NCI-H510A (cell line): ENCODE measurements at regions not wholly inside any gene's neighbourhood (a gene's known extent, or its start where the extent isn't known, plus 50 kb on each side); places are given as distances from the start of the nearest gene placed in this dataset.
"Not testable (repeated sequence)": the region's sequence is repeated elsewhere in the genome, so short reads cannot be mapped to it uniquely, and the experiment has no call there.

Source experiments
- DNase-seq: peaks from one replicate; lab custom pipeline; 2025; lab: John Stamatoyannopoulos, UW

DNA sequence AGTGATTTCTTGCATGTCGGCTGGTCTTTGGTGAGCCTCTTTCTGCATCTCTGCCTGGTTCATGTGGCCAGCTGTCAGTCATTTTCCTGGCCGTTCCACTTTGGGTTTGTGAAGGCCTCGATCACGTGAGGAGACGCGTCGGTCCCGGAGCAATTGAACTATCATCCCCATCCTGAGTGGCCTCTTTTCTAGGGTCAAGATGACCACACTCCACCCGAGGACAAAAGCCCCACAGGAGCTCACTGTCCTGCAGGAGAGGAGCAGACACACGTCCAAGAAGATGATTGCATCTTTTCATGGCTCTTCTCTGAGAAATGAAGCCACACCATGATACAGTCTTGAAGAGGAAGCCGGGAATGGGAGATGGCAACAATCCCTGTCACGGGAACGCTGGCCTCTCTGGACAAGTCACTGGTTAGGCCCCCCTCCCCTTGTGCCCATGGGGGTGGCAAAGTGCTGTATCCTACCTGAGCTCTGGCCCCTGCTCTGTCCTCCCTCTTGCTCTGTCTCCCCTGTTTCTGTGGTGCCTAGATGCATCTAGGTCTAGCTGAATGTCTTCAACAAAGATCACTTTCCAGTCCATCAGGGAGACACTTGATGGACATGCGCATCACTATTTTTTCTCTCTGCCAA is 291.4 kb upstream of the ZNF337 start:
- DNase-seq, result not testable (repeated sequence)

DNA sequence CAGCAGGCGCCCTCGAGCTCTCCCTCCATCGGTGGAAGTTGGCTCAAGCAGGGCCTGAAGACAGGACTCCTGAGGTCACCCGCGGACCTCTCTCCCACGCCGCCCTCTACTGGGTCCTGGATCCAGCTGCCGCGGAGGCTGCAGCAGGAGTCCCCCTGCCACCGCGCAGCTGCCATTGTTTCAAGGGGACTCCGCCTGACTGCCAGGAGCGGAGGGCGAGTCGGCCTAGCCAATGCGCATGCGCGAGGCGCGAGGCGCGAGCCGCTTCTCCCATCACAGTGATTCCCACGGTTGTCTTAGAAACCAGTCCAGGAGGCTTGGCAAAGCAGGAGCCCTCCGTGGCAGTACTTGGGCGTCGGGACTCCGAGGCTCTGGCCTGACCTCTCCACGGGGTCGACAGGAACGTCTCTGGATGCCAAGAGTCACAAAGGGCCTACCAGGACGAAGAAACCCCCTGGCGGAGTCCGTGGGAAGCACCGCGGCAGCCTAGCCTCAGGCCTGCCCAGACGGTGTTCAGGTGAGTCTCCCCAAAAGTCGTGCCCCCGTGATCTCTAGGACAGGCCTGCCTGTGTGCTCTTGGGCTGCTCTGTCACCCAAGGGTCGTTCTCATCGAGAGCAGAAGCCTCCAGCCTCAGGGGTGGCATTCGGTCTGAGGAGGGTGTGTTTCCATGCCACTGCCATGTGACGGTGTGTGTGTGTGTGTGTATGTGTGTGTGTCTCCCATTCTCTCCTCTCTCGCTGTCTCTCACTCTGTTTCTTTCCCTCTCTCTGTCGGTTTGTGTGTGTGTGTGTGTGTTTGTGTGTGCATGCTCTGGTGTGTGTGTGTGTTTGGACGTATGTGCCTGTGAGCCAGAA is 290.6 kb upstream of the ZNF337 start:
- DNase-seq, result no peak

DNA sequence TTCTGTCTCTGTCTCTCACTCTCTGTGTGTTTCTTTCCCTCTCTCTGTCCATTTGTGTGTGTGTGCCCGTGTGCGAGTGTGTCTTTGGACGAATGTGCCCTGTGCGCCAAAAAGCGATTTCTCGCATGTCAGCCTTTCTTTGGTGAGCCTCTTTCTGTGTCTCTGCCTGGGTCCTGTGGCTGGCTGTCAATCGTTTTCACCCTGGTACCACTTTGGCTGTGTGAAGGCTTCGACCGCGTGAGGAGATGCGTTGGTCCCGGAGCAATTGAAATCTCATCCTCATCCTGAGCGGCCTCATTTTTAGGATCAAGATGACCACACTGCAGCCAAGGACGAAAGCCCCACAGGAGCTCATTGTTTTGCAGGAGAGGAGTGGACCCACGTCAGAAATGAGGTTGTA is 288.9 kb upstream of the ZNF337 start:
- DNase-seq, result no peak

DNA sequence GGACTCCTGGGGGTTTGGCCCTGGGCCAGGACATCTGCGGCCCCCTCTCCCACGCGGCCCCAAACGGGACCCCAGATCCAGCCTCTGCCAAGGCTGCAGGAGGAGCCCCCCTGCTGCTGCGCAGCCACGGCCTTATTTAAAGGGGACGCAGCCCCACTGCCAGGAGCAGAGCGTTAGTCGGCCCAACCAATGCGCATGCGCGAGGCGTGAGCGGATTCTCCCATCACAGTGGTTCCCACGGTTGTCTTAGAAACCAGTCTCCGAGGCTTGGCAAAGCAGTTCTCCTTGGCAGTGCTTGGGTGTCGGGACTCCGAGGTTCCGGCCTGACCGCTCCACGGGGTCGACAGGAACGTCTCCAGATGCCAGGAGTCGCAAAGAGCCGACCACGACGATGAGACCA is 288.3 kb upstream of the ZNF337 start:
- DNase-seq, result no peak

DNA sequence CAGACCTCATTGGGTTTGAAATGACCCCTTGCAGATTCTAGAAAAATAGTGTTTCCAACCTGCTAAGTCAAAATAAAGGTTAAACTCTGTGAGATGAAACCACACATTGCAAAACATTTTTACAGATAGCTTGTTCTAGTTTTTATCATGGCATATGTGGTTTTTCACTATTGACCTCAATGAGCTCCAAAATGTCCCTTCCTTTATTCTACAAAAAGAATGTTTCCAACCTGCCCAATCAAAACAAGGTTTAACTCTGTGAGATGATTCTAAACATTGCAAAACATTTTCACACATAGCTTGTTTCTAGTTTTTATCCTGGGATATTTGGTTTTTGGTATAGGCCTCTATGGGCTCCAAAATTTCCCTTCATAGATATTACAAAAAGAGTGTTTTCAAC is 286.0 kb upstream of the ZNF337 start:
- not testable (repeated sequence) for DNase-seq

DNA sequence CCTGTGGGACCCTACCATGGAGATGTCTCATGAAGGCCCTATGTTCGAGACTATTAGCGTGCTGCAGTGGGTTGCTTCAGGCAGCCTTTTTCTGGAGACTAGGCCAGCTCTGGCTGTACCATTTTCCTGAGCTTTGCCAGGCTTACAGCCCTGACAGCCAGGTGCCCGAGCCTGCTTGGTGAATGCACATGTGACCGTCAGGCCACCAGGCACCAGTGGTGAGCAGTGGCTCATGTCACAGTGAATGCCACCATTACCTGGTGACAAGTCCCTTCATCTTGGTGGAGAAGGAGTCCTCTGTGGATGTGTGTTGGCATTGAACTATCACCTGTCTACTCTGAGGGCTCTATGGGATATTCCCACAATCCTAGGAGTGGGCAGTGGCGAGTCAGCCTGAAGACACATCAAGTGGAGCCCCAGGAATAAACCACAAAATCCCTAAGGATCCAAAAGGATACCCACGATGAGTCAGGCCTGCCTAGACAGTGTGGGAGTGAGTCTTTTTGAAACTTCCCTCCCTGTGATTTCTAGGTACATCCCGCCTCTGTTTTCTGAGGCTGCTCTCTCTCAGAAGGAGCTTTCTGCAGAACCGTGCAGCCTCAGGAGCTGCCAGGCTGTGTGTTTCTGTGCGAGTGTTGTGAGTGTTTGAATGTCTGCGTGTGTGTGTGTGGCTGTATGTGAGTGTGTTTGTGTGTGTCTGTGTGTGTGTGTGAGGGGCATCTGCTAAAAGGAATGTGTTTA is 282.0 kb upstream of the ZNF337 start:
- not testable (repeated sequence) for DNase-seq

DNA sequence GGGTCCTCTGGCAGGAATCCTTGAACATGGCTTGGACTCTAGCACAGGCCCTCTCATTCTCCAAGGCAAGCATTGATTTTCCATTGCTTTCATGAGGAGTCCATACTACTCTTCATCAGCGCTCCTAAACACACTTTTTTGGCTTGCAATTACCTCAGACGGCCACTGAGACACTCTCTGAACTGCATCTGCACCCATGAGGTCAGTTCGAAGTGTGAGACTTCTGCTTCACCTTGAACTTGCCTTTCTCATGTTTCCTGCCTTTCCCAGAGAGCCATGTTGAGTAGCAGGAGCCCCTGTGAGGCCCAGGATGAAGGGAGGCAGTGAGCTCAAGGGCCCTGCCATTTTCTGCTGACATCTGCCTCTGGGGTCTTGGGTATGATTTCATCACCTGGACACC is 279.2 kb upstream of the ZNF337 start:
- not testable (repeated sequence) for DNase-seq

DNA sequence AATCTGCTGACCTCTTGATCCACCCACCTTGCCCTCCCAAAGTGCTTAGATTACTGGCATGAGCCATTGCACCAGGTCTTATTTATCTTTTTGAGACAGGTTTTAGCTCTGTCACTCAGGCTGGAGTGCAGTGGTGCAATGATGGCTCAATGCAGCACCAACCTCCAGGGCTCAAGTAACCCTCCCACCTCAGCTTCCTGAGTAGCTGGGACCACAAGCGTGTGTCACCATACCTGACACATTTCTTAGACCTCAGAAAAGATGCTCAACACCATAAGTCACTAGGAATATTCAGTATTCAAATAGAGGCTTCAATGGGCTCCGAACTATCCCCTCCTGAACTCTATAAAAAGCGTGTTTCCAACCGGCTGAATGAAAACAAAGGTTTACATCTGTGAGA is 268.6 kb upstream of the ZNF337 start:
- not testable (repeated sequence) for DNase-seq

DNA sequence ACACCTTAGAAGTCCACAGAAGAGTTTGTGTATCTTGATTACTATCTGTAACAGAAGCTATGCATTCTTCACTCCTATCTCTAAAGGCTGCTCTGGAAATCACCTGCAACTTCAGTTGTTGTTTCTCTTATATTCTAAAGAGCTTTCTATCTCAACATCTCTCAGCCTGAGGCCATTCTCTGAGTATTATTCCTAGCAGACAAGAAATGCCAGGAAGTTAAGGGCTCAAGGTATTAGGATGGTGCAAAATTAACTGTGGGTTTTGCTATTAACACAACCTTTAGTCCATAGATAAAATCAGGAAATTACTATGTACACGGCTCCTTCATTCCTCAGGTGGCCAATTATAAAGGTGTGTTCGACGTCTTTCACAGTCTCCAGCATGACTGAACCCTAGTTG is 257.2 kb upstream of the ZNF337 start:
- DNase-seq, result not testable (repeated sequence)

DNA sequence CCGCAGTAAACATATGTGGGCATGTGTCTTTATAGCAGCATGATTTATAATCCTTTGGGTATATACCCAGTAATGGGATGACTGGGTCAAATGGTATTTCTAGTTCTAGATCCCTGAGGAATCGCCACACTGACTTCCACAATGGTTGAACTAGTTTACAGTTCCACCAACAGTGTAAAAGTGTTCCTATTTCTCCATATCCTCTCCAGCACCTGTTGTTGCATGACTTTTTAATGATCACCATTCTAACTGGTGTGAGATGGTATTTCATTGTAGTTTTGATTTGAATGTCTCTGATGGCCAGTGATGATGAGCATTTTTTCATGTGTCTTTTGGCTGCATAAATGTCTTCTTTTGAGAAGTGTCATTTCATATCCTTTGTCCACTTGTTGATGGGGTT is 238.6 kb upstream of the ZNF337 start:
- DNase-seq, result not testable (repeated sequence)

DNA sequence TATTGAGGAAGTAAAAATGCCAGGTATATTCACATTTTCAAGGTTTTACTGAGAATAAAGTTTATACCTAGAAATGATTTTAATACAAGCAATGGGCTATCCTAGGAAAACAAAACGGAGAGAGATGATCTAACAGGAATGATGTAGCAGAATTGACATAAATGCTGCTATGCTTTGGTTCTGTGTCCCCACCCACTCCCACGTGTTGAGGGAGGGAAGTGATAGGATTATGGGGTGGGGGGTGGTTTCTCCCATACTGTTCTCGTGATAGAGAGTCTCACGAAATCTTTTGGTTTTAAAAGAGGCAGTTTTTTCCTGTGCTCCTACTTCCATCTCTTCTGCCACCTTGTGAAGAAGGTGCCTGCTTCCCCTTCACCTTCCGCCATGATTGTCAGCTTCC is 236.2 kb upstream of the ZNF337 start:
- not testable (repeated sequence) for DNase-seq

DNA sequence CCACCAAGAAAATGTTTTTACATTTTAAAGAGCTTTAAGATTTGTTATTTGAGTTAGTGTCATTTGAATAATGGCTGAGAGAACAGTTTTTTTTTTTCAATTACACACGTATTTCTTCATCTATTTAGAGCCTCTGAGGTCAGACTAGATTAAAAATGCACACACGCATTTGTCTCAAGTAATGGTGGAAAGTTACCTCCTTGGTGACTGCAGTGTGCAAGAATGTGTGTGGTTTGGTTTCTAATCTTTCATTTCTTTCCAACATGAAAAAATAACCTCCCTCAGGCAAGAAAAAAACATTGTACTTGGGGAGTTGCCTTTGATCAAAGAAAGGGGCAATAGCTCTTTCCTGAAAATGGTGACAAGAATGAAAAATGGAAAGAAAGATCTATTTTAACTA is 235.5 kb upstream of the ZNF337 start:
- not testable (repeated sequence) for DNase-seq

DNA sequence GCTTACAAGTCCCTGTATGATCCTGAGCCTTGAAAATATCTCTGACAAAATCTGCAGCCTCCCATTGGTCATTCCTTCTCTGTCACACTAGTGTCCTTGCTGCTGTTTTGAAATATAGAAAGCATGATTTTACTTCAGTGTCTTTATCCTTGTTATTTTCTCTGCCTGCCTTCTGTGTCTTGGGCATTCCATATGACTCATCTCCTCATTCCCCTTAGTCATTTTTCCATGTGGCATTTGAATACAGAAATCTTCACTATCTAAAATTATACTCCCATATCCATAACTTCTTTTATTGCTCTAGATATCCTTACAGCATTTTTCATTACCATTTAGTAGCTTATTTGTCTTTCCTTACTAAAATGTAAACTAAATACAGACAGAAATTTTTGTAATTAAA is 205.7 kb upstream of the ZNF337 start:
- not testable (repeated sequence) for DNase-seq

DNA sequence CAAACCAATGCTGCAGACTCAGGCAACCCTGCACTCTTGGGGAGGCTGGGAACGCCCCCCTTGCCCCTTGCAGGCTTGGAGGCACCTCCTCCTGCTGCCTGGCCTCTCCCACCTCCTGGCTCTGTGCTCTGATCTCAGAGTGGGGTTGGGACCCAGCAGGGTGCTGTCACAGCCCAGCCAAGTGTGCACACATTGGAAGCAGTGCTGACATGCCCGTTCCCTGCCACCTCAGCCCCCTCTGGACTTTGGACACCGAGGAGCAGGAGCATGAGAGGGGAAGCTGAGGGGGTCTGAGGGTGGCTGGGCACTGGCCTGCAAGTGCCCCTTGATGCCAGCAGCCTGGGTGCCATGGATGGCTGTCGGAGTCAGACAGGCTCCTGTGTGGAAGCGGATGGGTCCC is 202.0 kb upstream of the ZNF337 start:
- DNase-seq, result not testable (repeated sequence)

DNA sequence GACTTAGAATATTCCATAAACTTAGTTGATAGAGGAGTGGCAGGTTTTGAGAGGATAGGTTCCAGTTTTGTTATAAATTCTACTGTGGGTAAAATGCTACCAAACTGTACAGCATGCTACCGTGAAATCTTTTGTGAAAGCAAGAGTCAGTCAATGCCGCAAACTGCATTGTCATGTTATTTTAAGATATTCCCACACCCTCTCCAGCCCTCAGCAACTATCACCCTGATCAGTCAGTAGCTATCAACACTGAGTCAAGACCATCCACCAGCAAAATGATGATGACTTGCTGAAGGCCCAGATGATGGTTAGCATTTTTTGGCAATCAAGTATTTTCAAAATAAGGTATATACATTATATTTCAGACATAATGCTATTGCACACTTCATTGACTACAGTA is 182.4 kb upstream of the ZNF337 start:
- DNase-seq, result not testable (repeated sequence)

DNA sequence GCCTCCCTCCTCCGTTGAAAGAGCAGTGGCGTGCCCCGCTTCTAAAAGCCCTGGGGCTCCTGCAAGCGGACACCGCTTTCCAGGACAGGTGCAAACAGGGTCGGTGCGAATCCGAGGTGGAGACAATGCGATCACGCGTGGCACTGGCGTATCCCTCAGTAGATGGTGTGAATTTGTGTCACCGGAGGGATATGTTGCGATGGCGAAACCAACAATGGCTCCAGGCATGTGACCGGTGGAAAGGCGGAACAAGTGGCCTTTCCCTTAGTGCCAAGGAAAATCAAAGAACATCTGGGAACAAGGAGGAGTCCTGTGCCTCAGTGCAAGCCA is 172.0 kb upstream of the ZNF337 start:
- DNase-seq, result not testable (repeated sequence)

DNA sequence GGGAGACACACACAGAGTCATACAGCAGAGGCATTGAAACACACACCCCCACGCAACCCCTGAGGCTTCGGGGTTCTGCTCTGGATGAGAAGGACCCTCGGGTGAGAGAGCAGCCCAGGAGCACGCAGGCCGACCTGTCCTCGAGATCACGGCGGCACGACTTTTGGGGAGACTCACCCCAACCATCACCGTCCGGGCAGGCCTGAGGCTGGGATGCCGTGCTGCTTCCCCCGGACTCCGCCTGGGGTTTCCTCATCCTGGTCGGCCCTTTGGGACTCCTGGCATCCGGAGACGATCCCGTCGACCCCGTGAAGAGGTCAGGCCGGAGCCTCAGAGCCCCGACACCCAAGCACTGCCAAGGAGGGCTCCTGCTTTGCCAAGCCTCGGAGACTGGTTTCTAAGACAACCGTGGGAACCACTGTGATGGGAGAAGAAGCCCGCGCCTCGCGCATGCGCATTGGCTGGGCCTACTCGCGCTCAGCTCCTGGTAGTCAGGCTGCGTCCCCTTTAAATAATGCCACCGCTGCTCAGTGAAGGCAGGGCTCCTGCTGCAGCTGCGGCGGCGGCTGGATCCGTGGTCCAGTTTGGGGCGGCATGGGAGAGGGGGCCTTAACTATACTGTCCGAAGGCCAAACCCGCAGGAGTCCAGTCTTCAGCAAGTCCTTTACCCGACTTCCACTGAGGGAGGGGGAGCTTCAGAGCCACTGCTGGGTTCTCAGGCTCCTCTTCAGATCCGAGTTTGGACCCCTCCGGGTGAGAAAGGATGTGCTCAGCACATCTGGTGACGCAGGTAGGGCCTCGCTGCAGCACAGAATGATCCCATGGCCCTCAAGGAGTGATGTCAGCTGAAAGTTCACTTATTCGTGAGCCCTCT is 171.4 kb upstream of the ZNF337 start:
- DNase-seq, result peak; percentile 50

DNA sequence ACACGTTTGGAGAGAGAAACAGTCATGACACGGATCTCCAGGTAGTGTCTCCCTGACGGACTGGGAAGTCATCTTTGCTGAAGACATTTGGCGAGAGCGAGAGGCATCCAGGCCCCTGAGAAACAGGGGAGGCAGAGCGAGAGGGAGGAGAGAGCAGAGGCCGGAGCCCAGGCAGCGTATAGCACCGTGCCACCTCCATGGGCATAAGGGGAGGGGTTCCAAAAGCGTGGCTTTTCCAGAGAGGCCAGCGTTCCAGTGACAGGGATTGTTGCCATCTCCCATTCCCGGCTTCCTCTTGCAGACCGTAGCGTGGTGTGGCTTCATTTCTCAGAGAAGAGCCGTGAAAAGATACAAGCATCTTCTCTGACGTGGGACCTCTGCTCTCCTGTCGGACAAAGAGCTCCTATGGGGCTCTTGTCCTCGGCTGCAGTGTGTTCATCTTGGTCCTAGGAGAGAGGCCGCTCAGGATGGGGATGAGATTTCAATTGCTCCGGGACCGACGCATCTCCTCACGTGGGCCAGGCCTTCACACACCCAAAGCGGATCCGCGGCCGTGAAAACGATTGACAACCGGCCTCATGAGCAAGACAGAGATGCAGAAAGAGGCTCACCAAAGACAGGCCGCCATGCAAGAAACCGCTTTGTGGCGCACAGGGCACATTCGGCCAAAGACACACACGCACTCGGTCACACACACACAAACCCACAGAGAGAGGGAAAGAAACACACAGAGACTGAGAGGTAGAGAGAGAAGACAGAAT is 170.5 kb upstream of the ZNF337 start:
- DNase-seq, result not testable (repeated sequence)

DNA sequence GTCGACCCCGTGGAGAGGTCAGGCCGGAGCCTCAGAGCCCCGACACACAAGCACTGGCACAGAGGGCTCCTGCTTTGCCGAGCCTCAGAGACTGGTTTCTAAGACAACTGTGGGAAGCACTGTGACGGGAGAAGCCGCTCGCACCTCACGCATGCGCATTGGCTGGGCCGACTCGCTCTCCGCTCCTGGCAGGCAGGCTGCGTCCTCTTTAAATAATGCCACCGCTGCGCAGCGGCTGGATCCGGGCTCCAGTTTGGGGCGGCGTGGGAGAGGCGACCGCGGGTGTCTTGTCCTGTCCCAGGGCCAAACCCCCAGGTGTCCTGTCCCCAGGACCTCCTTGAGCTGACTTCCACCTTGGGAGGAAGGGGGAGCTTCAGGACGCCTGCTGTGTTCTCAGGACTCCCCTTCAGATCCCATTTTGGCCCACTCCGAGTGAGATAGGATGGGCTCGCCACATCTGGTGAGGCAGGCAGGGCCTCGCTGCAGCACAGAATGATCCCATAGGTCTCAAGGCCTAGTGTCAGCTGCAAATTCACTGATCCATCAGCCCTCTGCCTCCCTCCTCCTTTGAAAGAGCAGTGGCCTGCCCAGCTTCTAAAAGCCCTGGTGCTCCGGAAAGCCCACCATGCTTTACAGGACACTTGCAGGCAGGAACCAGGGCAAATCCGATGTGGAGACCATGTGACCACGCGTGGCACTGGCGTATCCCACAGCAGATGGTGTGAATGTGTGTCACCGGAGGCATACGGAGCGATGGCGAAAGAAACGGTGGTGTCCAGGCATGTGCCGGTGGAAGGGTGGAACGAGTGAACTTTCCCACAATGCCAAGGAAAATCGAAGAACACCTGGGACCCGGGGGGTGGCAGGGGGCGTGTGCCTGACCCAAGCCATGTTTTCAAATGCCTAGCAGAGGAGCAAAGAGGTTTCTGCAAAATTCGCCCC is 169.3 kb upstream of the ZNF337 start:
- peak; percentile 48 for DNase-seq
